Stimulated activated CD4-positive, alpha-beta T cell treated with anti-CD3 and anti-CD28 coated beads, Interleukin-15, amount 100 ng/mL, for 1 hour (primary cell): ENCODE measurements at regions not wholly inside any gene's neighbourhood (a gene's known extent, or its start where the extent isn't known, plus 50 kb on each side); places are given as distances from the start of the nearest gene placed in this dataset.
"Not testable (repeated sequence)": the region's sequence is repeated elsewhere in the genome, so short reads cannot be mapped to it uniquely, and the experiment has no call there.

Experiments used
- DNase-seq, 2 donors: peaks; one replicate each; pipeline ENCODE4 v3.0.0-alpha.2; 2020; ENCODE audit warnings: low read depth in 1 of 2, low spot score in 1 of 2

DNA sequence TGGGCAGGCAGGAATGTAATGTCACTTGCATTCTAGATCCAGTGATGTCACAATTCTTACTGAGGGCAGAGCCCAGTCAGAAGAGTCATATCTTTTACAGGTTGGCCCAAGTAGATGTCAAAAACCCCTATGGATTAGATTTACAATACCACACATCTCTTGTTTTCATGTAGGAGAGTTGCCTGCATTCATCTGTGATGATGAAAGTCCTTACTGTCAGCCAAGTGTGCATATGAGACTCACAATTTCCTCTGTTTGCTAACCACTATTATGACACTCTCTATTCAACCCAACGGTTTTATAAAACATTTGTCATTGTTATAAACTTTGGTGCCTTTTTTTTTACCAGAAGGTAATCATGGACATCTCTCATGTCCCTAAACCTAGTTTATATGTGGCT, 898.8 kb upstream of the AMELY start:
- DNase-seq, result no peak

DNA sequence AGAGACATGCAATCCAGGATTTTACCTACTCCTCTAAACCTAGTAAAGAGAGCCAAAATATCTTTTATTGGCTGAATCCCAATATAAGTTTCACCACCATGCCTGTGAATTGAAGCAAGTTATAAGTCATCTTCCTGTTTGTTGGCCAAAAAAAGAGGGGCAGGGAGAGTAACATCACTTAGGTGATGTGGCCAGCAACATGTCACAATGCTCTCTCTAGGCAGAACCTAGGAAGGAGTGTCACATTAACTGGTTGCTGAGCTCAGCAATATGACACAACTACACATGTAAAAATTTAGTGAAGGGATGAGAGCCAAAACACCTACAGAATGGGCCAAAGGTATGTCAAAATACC, 895.9 kb upstream of the AMELY start:
- DNase-seq, result no peak

DNA sequence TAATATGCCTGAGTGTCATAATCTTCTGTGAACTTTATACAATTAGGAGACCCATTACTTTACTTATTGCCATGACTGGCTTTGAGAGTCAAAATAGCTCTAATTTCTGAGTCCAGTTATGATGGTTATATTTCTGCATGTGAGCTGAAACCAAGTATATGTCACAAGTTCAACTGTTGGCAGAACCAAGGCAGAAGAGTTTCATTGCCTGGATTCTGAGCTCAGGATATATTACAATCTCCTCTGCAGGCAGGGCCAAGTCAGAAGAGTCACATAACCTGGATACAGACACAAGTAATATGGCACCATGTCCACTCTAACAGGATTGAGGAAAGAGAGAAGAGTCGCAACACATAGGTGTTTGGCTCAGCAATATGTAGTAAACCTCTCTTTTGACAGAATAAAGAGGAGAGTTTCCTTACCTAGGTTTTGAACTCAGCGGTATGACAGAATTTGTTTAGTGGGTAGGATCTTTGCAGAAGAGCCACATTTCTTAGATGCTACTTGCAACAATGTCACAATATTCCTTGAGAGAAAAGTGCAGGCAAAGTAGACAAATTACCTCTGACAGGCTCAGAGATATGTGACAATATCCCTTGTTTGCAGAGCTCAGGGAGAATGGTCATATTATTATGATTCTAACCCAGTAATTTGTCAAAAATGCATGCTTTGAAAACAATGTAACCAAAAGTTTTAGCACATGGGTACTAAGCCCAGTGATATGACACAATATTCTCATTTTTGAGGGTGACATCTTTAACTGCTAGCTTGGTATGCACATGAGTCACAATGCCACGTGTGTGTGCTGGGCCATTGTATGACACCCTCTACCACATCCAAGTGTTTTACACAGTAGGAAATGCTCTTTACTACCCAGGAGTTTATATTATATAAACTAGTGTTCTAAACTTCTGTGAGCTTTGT, 895.3 kb upstream of the AMELY start:
- no peak for DNase-seq

DNA sequence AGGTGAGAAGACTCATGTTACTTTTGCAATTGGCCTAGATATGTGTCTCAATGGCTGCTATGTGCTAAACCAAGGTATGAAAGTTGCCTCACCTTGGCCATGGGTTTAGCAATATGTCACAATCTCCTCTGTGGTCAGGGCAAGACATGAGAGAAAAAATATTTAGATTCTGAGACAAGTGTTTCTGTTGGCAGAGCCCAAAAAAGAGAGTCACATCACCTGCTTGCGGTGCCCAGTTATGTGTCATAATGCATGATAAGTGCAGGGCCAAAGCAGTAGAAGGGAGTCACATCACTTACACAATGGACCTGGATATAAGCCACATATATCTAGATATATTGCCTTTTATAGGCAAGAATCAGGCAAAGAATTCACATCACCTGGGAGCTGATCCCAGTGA, 894.1 kb upstream of the AMELY start:
- no peak for DNase-seq

DNA sequence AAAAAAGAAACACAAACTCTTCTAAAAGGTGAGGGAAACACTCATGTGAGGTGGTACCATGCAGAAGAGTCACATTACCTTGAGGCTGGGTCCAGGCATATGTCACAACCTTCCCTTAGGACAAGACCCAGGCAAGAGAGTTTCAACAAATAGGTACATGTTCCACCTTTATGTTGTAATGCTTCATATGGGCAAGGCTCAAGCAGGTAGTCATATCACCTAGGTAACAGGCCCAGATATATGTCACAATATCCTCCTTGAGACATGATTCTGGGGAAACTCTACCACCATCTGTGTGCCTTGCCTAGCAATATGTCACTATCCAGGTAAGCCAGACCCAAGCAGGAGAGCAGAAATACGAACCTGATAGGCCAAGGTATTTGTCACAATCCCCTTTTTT, 892.2 kb upstream of the AMELY start:
- DNase-seq, result no peak

DNA sequence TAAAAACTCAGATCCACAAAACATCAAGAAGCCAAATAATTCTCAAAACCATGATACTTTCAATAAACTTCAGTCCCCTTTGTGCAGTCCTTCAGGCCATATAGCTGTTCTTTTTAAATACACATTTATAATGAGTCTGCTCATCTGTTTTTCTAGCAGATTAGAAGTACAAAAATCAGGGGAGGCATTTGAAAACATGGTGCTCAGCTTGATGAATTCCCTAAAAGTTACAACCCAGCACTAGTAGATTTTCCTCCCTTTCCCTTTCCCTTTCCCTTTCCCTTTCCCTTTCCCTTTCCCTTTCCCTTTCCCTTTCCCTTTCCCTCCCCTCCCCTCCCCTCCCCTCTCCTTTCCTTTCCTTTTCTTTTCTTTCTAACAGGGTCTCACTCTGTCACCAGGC, 884.6 kb upstream of the AMELY start:
- DNase-seq, result no peak

DNA sequence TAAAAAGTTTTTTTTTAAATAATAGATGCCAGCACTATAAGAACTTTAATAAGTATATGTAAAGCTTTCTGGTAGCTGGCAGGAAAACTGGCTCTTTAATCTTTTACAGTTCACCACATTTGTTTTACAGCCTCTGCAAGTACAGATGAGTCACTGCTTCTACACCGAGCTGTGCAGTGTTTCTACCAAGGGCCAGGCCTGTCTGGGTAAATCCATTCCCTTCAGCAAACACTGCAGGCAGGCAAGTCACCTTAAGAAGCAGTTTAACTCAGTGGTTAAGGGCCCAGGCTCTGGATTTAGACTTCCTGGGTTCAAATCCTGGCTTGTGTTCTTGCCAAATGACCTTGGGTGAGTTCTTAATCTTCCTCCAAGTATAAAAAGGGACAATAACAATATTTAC, 882.9 kb upstream of the AMELY start:
- no peak for DNase-seq

DNA sequence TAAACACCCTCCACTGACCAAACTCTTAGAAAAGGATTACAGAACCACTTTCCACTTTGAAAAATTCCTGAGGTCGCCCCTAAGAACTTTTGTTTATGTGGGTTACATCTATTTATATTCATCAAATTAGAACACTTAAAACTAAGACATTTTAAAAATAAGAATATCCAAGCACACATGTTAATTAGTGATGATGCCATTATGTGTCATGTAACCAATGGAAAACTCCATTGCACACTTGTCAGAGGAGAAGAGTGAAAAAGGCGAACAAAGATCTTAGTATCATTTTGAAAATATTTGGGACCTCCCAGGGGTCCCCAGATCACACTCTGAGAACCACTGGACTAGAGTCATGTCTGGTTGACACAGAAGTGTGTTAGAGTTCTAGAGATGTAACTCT, 882.4 kb upstream of the AMELY start:
- no peak for DNase-seq

DNA sequence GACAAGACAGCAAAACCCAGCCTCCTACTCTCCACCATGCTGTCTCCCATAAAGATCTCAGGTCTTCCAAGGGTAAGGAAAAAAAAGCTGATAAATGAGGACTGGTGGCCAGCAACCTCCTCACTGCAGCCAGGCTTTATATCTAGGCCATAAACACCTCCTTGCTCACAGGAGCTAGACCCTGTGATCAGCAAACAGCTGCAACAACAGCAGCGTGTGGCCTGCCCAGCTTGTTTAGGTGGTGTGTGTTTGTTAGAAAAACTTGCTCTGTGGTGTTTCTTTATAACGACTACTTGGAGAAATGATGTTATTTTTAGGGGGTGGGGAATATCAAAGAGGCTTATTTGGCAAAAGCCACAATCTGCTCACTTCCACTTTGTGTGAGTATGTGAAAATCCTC, 880.9 kb upstream of the AMELY start:
- no peak for DNase-seq

DNA sequence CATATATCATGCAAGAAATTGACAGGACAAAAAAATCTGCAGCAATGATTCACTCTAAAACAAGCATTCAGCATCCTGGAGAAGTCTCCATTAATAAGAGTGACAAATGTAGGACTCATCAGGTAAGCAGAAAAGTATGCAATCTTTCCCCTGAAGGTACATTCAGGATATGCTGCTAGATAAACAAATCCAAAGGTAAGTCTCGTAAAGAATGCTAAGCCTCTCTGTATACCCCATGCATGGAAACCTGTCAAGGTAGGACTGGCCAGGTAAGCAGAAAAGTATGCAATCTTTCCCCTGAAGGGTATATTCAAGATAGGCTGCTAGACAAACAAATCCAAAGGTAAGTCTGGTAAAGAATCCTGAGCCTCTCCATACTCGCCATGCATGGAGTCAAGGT, 869.9 kb upstream of the AMELY start:
- no peak for DNase-seq

DNA sequence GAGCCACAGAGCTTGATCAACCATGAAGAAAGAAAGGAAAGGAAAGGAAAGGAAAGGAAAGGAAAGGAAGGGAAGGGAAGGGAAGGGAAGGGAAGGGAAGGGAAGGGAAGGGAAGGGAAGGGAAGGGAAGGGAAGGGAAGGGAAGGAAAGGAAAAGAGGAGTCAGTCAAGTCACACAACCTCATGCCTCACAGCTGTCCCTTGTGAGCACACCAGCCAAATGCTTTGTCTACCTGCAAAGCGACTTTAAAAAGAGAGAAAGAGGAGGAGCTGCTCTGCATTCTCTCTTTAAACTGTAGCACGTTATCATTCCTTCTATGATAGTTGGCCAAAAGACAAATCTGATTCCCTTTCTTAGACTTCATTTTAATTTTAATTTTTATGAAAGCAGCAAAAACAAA, 863.9 kb upstream of the AMELY start:
- not testable (repeated sequence) for DNase-seq

DNA sequence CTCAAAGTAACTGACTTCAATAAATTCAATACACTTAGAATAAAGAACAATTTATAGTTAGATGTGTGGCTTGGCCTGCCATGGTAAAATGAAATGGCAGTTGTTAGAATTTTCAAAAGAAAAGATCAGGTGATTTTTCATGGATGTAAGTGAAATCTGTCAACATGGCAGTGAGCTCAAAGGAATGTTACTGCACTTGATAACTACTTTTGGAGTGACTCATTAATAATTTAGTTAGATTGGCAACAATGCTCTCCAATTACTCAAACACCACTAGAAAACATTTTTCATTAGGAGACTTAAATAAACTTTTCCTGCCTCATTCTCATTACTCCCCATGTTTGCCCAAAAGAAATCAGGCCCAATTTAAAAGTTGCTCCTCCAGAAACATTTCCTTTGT, 860.2 kb upstream of the AMELY start:
- no peak for DNase-seq

DNA sequence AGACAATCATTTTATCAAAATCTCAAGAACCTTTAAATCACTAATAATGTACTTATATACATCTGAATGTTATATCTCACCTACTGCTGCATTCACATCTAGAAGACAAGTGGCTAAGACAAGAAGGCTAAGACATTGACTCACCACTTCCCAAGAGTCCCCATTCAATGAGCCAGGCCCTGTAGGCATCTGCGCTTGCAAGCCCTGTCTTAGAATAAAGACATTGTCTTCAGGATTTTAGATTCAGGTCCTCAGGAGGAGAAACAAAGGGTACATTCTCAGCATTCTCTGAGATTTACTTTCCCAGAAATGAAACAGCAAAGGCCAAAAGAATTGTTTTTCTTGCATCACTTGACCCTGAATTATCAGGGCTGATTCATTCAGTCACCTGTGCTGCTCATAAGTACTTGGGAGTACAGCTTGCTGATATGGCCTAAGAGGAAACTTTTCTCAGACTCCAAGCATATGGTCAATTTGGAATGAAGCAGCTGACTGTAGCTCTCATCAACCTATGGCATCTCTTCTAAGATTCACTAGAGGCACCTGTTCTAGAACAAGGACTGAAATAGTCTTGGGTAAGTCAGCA, 858.3 kb upstream of the AMELY start:
- DNase-seq, result no peak

DNA sequence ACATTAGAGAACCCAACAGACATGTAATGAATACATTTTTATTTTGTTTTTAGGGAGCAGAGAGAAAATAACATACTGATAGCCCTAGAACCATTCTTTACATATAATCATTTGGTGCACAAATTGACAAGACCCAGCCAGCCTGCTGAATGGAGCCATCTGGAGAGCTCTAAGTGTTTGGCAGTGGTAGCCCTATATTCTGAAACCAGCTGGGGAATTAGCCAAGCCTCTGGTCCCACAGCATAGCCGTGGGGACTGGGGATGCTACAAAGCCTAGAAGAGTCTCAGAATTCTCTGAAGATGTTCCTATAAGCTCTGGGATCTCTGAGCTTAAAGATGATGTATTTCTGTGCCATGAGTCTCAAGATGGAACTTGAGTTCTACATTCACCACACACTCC, 857.3 kb upstream of the AMELY start:
- no peak for DNase-seq

DNA sequence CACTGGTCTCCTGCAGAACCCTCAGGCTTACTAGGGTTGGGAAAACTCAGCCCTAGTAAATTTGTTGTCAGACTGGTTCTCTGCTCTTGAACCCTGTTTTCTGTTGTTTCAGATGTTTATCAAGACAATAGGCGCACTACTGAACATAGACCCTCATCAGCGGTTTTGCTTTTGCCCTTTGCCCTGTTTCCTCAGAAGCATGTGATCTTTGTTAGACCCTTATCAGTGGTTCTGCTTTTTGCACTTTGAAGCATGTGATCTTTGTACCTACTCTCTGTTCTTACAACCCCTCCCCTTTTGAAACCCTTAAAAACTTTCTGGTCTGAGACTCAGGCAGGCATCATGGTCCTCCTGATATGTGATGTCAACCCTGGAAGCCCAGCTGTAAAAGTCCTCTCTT, 842.2 kb upstream of the AMELY start:
- no peak for DNase-seq

DNA sequence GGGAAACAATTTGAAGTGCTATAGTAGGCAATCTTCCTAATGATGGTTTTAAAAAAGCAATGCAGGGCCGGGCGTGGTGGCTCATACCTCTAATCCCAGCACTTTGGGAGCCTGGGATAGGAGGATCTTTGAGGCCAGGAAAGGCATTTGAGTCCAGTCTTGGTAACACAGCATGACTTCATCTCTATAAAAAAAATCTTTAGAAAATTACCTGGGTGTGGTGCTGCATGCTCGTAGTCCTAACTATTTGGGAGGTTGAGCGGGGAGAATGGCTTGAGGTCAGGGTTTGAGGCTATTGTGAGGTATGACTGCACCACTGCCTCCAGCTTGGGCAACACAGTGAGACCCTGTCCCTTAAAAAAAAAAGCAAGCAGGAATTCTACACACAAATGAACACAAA, 835.2 kb upstream of the AMELY start:
- no peak for DNase-seq

DNA sequence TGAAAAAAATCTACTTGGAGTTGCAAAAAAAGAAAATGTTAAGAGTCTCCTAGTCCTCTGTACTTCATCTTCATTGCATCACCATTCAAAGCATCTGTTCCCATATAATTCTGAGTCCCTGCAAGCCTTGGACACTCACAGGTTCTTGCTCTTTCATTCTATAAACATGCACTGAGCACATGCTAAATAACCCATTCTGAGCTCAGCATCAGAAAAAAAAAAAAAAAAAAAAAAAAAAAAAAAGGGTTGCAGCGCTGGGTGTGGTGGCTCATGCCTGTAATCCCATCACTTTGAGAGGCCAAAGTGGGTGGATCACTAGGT, 834.0 kb upstream of the AMELY start:
- DNase-seq, result no peak

DNA sequence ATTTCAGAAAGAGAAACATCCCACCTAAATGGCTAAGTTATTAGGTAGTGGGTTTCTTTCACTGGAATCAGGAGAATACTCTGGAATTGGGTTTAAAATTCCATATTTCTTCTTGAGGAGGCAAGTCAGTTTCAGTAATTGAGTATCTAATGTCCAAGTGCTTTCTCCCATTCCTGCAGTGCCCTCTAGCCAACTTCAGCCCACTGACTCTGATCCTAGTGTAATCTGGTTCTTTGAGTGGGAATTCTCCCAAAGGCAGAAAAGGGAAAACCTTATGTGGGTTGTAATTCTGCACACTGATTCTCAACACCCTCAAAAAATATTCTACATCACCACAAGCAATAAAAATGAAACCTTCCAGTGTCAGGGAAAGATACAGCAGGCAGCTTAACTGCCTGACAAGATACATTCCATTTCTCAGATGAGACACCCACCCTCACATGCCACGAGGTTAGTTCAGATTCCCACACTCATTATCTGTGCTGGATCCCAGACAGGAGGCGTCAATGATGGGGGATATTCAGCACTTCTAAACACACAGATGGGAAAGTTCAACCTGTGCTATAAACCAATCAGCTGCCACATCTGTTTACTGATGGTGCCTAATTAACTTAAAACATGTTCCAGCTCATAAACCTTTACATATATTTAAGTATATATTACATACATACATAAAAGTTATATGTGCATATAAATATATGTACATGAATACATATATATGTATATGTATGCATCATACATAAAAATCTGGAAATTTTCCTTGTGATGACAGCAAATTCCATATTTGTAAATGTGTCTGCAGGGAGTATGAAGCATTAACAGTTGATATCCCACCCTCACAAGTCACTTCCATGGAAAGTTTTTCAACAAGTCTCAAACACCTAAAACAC, 833.4 kb upstream of the AMELY start:
- DNase-seq, result no peak

DNA sequence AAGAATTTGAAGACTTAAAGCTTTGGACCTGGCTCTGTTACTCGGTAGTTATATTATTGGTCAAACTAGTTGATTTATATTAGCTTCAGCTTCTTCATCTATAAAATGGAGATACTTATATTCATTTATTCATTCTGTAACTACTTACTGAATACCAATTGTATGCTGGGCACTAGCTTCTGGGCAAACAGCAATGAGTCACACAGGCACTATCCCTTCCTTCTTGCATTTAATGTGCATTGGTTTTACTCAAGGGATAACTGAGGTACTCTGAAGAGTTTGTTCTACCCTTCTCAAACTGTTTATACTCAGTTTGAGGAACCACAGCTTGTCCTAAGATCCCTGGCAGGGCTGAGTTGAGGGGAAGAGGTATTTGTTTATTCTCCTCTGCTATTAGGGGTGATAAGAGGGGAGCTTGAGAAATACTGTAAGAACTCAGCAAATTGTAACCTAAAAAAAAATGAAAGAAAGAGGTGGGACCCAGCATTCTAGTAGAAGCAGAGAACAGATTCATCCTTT, 825.4 kb upstream of the AMELY start:
- no peak for DNase-seq

DNA sequence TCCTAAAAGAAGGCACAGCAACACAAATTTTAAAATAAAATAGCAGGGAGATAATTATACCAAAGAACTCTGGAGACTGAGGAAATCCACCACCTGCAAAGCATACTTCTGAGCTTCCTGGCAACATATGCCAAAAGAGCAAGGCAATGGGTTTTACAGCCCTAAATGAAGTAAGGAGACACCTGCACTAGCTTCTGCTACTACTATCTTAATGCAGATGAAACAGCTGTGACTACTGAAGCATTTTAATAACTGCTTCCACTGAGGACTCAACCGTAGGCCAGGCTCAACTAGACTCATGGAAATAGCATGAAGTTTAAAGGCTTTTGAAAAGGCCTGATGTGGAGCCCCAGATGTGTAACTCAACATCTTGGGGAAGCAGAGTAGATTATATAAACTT, 820.1 kb upstream of the AMELY start:
- DNase-seq, result no peak

DNA sequence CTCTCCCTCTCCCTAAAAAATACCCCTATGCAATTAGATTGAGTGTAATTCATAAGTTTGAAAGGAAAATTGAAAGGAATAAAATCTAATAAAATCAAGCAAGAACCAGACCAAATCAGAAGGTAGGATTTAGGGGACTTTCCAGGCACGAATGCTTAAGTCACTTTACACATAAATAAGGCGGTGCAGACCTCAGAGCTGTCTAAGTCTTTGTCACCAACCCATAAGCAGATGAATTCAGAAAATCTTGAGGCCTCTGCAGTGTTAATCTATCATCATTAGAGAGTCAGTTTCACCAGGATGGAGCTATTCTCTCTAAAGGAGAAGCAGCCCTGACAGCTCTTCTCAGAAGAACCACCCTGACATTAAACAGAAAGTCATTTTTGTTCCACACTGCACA, 819.1 kb upstream of the AMELY start:
- no peak for DNase-seq

DNA sequence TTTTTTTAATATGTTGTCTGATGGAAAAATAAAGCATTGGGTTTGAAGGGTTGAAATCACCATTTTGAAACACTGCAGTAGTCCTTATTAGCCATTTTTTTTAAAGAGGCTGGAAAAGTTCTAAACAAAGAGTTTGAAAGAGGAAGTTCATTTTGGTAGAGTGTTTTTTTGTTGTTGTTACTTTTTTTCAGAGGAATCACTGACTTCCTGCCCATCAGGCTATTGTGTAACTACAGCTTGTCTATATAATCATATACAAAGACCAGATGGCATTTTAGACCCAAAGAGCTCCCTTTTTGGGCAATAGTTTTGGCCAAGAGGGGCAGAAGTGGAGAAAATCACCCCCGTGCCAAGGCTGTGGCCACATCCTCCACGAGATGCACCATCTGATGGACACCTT, 818.5 kb upstream of the AMELY start:
- no peak for DNase-seq
